Thyroid gland (tissue), 4 donors: ENCODE measurements at regions not wholly inside any gene's neighbourhood (a gene's known extent, or its start where the extent isn't known, plus 50 kb on each side); places are given as distances from the start of the nearest gene placed in this dataset.

Experiments
- CTCF ChIP-seq, 6 experiments: fragments of 200-600 bp in 3 of 6; fragments of 450-650 bp in 3 of 6; sonication (generic) in 3 of 6; IDR thresholded peaks; one replicate each; pipeline ENCODE4 v1.5.1; 2016 to 2019; ENCODE audit warnings: antibody characterized with exemption in 6 of 6, mild to moderate bottlenecking in 2 of 6, inconsistent platforms in 1 of 6, moderate library complexity in 1 of 6
- POLR2A ChIP-seq, 2 donors: fragments of 450-650 bp; IDR thresholded peaks; one replicate each; pipeline ENCODE4 v1.6.1; 2017; ENCODE audit warnings: antibody characterized with exemption in 2 of 2, mild to moderate bottlenecking in 2 of 2, moderate library complexity in 1 of 2

GRCh38 chr3:111366515-111366914, 175.5 kb upstream of the CD96 start:
- TF ChIP-seq CTCF (IDR thresholded peaks at IDR 0.05) (no peak), POLR2A (IDR thresholded peaks at IDR 0.05) (no peak)
